ENCODE measurements at regions not wholly inside any gene's neighbourhood (a gene's known extent, or its start where the extent isn't known, plus 50 kb on each side); places are given as distances from the start of the nearest gene placed in this dataset.

GRCh38 chr2:83516503-83516902, 942.6 kb downstream of the SUCLG1 start:
- no peak for DNase-seq
- TF ChIP-seq EZH2phosphoT487 (IDR thresholded peaks at IDR 0.05; ENCODE audit: low read length), result no peak
- no peak for TF ChIP-seq EZH2 (optimal IDR thresholded peaks at IDR 0.05; ENCODE audit: low read depth, low read length)
- TF ChIP-seq CTCF (IDR thresholded peaks at IDR 0.05; ENCODE audit: low read length), result no peak

GRCh38 chr2:83487451-83487850, 971.6 kb downstream of the SUCLG1 start:
- Histone ChIP-seq H3K79me2 (ENCODE audit: low read length) (no peaks in the 10 kb centered on the region), H3K9me3 (replicated peaks; ENCODE audit: insufficient read depth, low read length) (no peaks in the 10 kb centered on the region), H3K27me3 (replicated peaks; ENCODE audit: insufficient read depth, low read length) (no peaks in the 10 kb centered on the region), H2AFZ (ENCODE audit: low read length) (no peak overlapping the region), H3K9ac (ENCODE audit: low read length) (no peak overlapping the region), H3K36me3 (replicated peaks; ENCODE audit: insufficient read depth, low read length) (no peaks in the 10 kb centered on the region), H4K20me1 (ENCODE audit: insufficient read depth, low read length) (no peaks in the 10 kb centered on the region), H3F3A (ENCODE audit: insufficient read depth, low read length) (no peaks in the 10 kb centered on the region), H3K4me2 (ENCODE audit: low read depth, low read length) (no peak overlapping the region), H3K4me1 (ENCODE audit: low read length) (no peaks in the 10 kb centered on the region), H3K4me3 (ENCODE audit: low read length) (no peak overlapping the region), H3K27ac (ENCODE audit: low read length) (no peak overlapping the region), H3K9me2 (replicated peaks; ENCODE audit: insufficient read depth, low read length) (no peaks in the 10 kb centered on the region; the same call in 1 of the 2 replicates)
- no peak for DNase-seq
- TF ChIP-seq EZH2 (optimal IDR thresholded peaks at IDR 0.05; ENCODE audit: low read depth, low read length), result no peak
- no peak for TF ChIP-seq EZH2phosphoT487 (IDR thresholded peaks at IDR 0.05; ENCODE audit: low read length)
- TF ChIP-seq CTCF (IDR thresholded peaks at IDR 0.05; ENCODE audit: low read length), result no peak

More at GRCh38 chr2:83516503-83516902, 942.6 kb downstream of the SUCLG1 start:
- H3K9me2 ChIP-seq (replicated peaks; ENCODE audit: insufficient read depth, low read length), result no peaks in the 10 kb centered on the region
- no peaks in the 10 kb centered on the region for H3K36me3 ChIP-seq (replicated peaks; ENCODE audit: insufficient read depth, low read length)
- H3K4me1 ChIP-seq (ENCODE audit: low read length), result no peaks in the 10 kb centered on the region
- H3K79me2 ChIP-seq (ENCODE audit: low read length), result no peaks in the 10 kb centered on the region
- H3K9ac ChIP-seq (ENCODE audit: low read length), result no peak overlapping the region
- H4K20me1 ChIP-seq (ENCODE audit: insufficient read depth, low read length), result no peaks in the 10 kb centered on the region
- no peak overlapping the region for H2AFZ ChIP-seq (ENCODE audit: low read length)
- H3K27me3 ChIP-seq (replicated peaks; ENCODE audit: insufficient read depth, low read length), result no peaks in the 10 kb centered on the region
- no peaks in the 10 kb centered on the region for H3K9me3 ChIP-seq (replicated peaks; ENCODE audit: insufficient read depth, low read length)
- no peak overlapping the region for H3K27ac ChIP-seq (ENCODE audit: low read length)
- no peak overlapping the region for H3K4me3 ChIP-seq (ENCODE audit: low read length)
- no peak overlapping the region for H3K4me2 ChIP-seq (ENCODE audit: low read depth, low read length)
- H3F3A ChIP-seq (ENCODE audit: insufficient read depth, low read length), result no peaks in the 10 kb centered on the region

GRCh38 chr2:83481436-83481835, 977.6 kb downstream of the SUCLG1 start:
- Histone ChIP-seq H3K27me3 (replicated peaks; ENCODE audit: insufficient read depth, low read length) (no peaks in the 10 kb centered on the region), H3K9ac (ENCODE audit: low read length) (no peak overlapping the region), H3K4me1 (ENCODE audit: low read length) (no peaks in the 10 kb centered on the region), H3K4me3 (ENCODE audit: low read length) (no peak overlapping the region), H3K9me2 (replicated peaks; ENCODE audit: insufficient read depth, low read length) (no peaks in the 10 kb centered on the region; the same call in 1 of the 2 replicates), H3K9me3 (replicated peaks; ENCODE audit: insufficient read depth, low read length) (no peaks in the 10 kb centered on the region), H3K4me2 (ENCODE audit: low read depth, low read length) (no peak overlapping the region), H3K27ac (ENCODE audit: low read length) (no peak overlapping the region), H3K36me3 (replicated peaks; ENCODE audit: insufficient read depth, low read length) (no peaks in the 10 kb centered on the region), H2AFZ (ENCODE audit: low read length) (no peak overlapping the region), H3K79me2 (ENCODE audit: low read length) (no peaks in the 10 kb centered on the region), H3F3A (ENCODE audit: insufficient read depth, low read length) (no peaks in the 10 kb centered on the region), H4K20me1 (ENCODE audit: insufficient read depth, low read length) (no peaks in the 10 kb centered on the region)
- DNase-seq, result no peak
- no peak for TF ChIP-seq EZH2phosphoT487 (IDR thresholded peaks at IDR 0.05; ENCODE audit: low read length)
- TF ChIP-seq CTCF (IDR thresholded peaks at IDR 0.05; ENCODE audit: low read length), result no peak
- no peak for TF ChIP-seq EZH2 (optimal IDR thresholded peaks at IDR 0.05; ENCODE audit: low read depth, low read length)
